ENCODE measurements at regions not wholly inside any gene's neighbourhood (a gene's known extent, or its start where the extent isn't known, plus 50 kb on each side); places are given as distances from the start of the nearest gene placed in this dataset.

DNA sequence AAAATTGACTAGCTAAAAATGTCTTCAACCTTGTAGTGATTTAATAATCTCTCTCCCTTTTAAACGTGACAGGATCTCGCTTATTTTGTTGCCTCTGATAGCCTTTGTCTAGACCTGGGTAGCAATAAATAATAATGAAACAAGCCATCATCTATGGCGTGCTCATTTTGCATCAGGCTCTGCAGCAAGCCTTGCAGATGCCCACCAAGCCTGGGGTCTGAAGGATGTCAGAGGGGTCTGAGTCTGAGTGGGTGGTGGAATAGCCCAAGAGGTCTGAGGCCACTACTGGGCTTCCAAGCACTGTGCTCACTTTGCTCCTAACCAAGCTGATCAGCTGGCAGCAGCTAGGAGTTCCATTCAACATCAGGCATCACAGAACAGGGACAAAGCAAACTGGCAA is 109.4 kb downstream of the GYPC start:
- no peak for TF ChIP-seq REST (IDR thresholded peaks at IDR 0.05; ENCODE audit: low read depth)
- TF ChIP-seq TAF1 (IDR thresholded peaks at IDR 0.05; ENCODE audit: low read depth) = no peak
- no peak for TF ChIP-seq RAD21 (IDR thresholded peaks at IDR 0.05; ENCODE audit: low read depth)
- TF ChIP-seq EGR1 (IDR thresholded peaks at IDR 0.05) = no peak
- no peak for TF ChIP-seq YY1 (IDR thresholded peaks at IDR 0.05; ENCODE audit: low read depth)
- TF ChIP-seq, protein P1, sequence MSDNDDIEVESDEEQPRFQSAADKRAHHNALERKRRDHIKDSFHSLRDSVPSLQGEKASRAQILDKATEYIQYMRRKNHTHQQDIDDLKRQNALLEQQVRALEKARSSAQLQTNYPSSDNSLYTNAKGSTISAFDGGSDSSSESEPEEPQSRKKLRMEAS (IDR thresholded peaks at IDR 0.05) = no peak
- TF ChIP-seq NFIC (IDR thresholded peaks at IDR 0.05) = no peak
- TF ChIP-seq, protein P2, sequence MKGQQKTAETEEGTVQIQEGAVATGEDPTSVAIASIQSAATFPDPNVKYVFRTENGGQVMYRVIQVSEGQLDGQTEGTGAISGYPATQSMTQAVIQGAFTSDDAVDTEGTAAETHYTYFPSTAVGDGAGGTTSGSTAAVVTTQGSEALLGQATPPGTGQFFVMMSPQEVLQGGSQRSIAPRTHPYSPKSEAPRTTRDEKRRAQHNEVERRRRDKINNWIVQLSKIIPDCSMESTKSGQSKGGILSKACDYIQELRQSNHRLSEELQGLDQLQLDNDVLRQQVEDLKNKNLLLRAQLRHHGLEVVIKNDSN (IDR thresholded peaks at IDR 0.05) = no peak
- TF ChIP-seq CREB1 (IDR thresholded peaks at IDR 0.05; ENCODE audit: low read depth) = no peak
- TF ChIP-seq EP300 (IDR thresholded peaks at IDR 0.05; ENCODE audit: borderline replicate concordance) = no peak
- TF ChIP-seq CEBPB (IDR thresholded peaks at IDR 0.05) = no peak
- no peak for TF ChIP-seq TEAD4 (IDR thresholded peaks at IDR 0.05)

- TF ChIP-seq, protein P1 (IDR thresholded peaks at IDR 0.05) = no peak
- TF ChIP-seq TAF1 (IDR thresholded peaks at IDR 0.05; ENCODE audit: low read depth) (no peak), EP300 (IDR thresholded peaks at IDR 0.05; ENCODE audit: borderline replicate concordance) (no peak), TEAD4 (IDR thresholded peaks at IDR 0.05) (no peak)
Measured at GRCh38 chr2:126766295-126766968, 110.5 kb downstream of the GYPC start.

DNA sequence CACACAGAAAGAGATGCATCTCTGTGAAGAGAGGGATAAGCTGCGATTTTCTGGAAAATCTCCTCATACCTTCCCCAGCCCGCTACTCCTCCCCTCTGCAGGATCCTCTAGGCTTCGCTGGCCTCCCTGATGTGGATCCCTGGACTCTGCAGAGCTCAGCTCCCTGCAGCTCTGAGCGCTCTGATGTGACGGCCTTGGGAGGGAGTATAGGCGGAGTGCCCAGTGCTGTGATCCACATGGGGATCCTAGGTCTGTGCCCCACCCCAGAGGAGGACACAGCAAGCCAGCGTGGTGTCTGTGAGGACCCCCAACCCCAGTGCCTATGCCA is 111.0 kb downstream of the GYPC start:
- no peak for TF ChIP-seq EGR1 (IDR thresholded peaks at IDR 0.05)
- TF ChIP-seq FOXM1 (IDR thresholded peaks at IDR 0.05; ENCODE audit: borderline replicate concordance, low read depth) = no peak
- TF ChIP-seq, protein P2 (IDR thresholded peaks at IDR 0.05) = no peak
- TF ChIP-seq ZBTB7A (IDR thresholded peaks at IDR 0.05; ENCODE audit: low read depth) = no peak
- TF ChIP-seq YY1 (IDR thresholded peaks at IDR 0.05; ENCODE audit: low read depth) = no peak
- no peak for TF ChIP-seq TEAD4 (IDR thresholded peaks at IDR 0.05)
- TF ChIP-seq TCF12 (IDR thresholded peaks at IDR 0.05; ENCODE audit: low read depth) = no peak
- no peak for TF ChIP-seq CEBPB (IDR thresholded peaks at IDR 0.05)
- TF ChIP-seq, protein P1 (IDR thresholded peaks at IDR 0.05) = no peak
- TF ChIP-seq TAF1 (IDR thresholded peaks at IDR 0.05; ENCODE audit: low read depth) = no peak
- no peak for TF ChIP-seq REST (IDR thresholded peaks at IDR 0.05; ENCODE audit: low read depth)
- TF ChIP-seq EP300 (IDR thresholded peaks at IDR 0.05; ENCODE audit: borderline replicate concordance) = no peak
- no peak for TF ChIP-seq RAD21 (IDR thresholded peaks at IDR 0.05; ENCODE audit: low read depth)
- no peak for TF ChIP-seq NFIC (IDR thresholded peaks at IDR 0.05)
- no peak for TF ChIP-seq CREB1 (IDR thresholded peaks at IDR 0.05; ENCODE audit: low read depth)

DNA sequence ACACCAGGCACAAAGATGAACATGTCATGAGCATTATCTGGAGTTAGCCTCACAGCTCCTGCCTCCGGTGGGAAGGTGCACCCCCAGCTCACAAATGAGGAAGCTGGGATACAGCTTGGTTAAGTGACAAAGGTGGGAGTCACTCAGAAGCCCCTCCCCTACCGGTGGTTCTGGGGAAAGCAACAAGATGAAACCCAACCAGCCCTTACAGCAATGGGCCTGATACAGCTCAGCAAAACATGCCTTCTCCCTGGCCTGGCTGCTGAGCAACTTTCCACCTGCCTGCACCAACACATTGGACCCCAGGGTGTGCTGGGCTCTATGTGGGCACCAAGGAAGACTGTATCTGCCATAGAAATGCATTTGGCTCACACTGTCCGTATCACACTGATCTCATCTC is 113.2 kb downstream of the GYPC start:
- no peak for TF ChIP-seq YY1 (IDR thresholded peaks at IDR 0.05; ENCODE audit: low read depth)
- TF ChIP-seq, protein P1 (IDR thresholded peaks at IDR 0.05) = no peak
- no peak for TF ChIP-seq TAF1 (IDR thresholded peaks at IDR 0.05; ENCODE audit: low read depth)
- no peak for TF ChIP-seq NFIC (IDR thresholded peaks at IDR 0.05)
- TF ChIP-seq ZBTB7A (IDR thresholded peaks at IDR 0.05; ENCODE audit: low read depth) = no peak
- no peak for TF ChIP-seq EGR1 (IDR thresholded peaks at IDR 0.05)
- no peak for TF ChIP-seq TCF12 (IDR thresholded peaks at IDR 0.05; ENCODE audit: low read depth)
- TF ChIP-seq TEAD4 (IDR thresholded peaks at IDR 0.05) = no peak
- TF ChIP-seq REST (IDR thresholded peaks at IDR 0.05; ENCODE audit: low read depth) = no peak
- TF ChIP-seq RAD21 (IDR thresholded peaks at IDR 0.05; ENCODE audit: low read depth) = no peak

All from Ishikawa (cell line).